ENCODE measurements at regions not wholly inside any gene's neighbourhood (a gene's known extent, or its start where the extent isn't known, plus 50 kb on each side); places are given as distances from the start of the nearest gene placed in this dataset.
A peak's percentile ranks its signal among the peaks of the same experiment; 100 is the strongest.

- POLR2A ChIA-PET (ENCODE audit: low non-redundant PET): no interaction called here
- H3K9me3 ChIP-seq (ENCODE audit: low read depth, low read length, poor library complexity, severe bottlenecking): no peaks in the 10 kb centered on the region
- intact Hi-C loops (cut with micrococcal nuclease; ENCODE audit: unreplicated experiment): no loop called here
- no TSS peak for BruUV-seq (replicated peaks)
- no peak for TF ChIP-seq EZH2 (IDR thresholded peaks at IDR 0.05; ENCODE audit: borderline replicate concordance, low read depth, low read length, poor library complexity, severe bottlenecking)
- no peak for TF ChIP-seq CTCF (conservative IDR thresholded peaks at IDR 0.05; ENCODE audit: low read depth, low read length)
- no peaks in the 10 kb centered on the region for H3K27me3 ChIP-seq (replicated peaks; ENCODE audit: insufficient read depth, low read depth, low read length, poor library complexity)
- CTCF ChIA-PET: no interaction called here
- H3K4me1 ChIP-seq (ENCODE audit: insufficient read depth, low read length, poor library complexity, severe bottlenecking): no peaks in the 10 kb centered on the region
- no peak overlapping the region for H3K4me3 ChIP-seq (ENCODE audit: low read depth, low read length, poor library complexity, severe bottlenecking)
- H3K27ac ChIP-seq (ENCODE audit: low read depth, low read length, poor library complexity, severe bottlenecking): no peak overlapping the region
- DNase-seq (ENCODE audit: low spot score): peak; percentile 21
- no peaks in the 10 kb centered on the region for H3K36me3 ChIP-seq (ENCODE audit: insufficient read depth, low read length, poor library complexity, severe bottlenecking)
Observed at GRCh38 chr6:92354270-92354829, 1065.0 kb downstream of the EPHA7 start.

GRCh38 chr6:92352130-92352529, 1067.2 kb downstream of the EPHA7 start:
- no TSS peak for BruUV-seq (replicated peaks)
- intact Hi-C loops (cut with micrococcal nuclease; ENCODE audit: unreplicated experiment): no loop called here
- no peak for DNase-seq (ENCODE audit: low spot score)
- Histone ChIP-seq H3K27me3 (replicated peaks; ENCODE audit: insufficient read depth, low read depth, low read length, poor library complexity) (no peaks in the 10 kb centered on the region), H3K36me3 (ENCODE audit: insufficient read depth, low read length, poor library complexity, severe bottlenecking) (no peaks in the 10 kb centered on the region), H3K9me3 (ENCODE audit: low read depth, low read length, poor library complexity, severe bottlenecking) (no peaks in the 10 kb centered on the region), H3K4me3 (ENCODE audit: low read depth, low read length, poor library complexity, severe bottlenecking) (no peak overlapping the region), H3K27ac (ENCODE audit: low read depth, low read length, poor library complexity, severe bottlenecking) (no peak overlapping the region), H3K4me1 (ENCODE audit: insufficient read depth, low read length, poor library complexity, severe bottlenecking) (no peaks in the 10 kb centered on the region)
- ChIA-PET CTCF (no interaction called here), POLR2A (ENCODE audit: low non-redundant PET) (no interaction called here)
- TF ChIP-seq CTCF (conservative IDR thresholded peaks at IDR 0.05; ENCODE audit: low read depth, low read length): no peak
- TF ChIP-seq EZH2 (IDR thresholded peaks at IDR 0.05; ENCODE audit: borderline replicate concordance, low read depth, low read length, poor library complexity, severe bottlenecking): no peak

- no peak overlapping the region for H3K4me3 ChIP-seq (ENCODE audit: low read depth, low read length, poor library complexity, severe bottlenecking)
- CTCF ChIA-PET: no interaction called here
- DNase-seq (ENCODE audit: low spot score): no peak
- POLR2A ChIA-PET (ENCODE audit: low non-redundant PET): interaction anchor here (0.7 kb wide), 1 partner anchor 182 kb away, joined by 4 read pairs; no protein-coding TSS in a partner anchor
- H3K4me1 ChIP-seq (ENCODE audit: insufficient read depth, low read length, poor library complexity, severe bottlenecking): no peaks in the 10 kb centered on the region
- H3K27ac ChIP-seq (ENCODE audit: low read depth, low read length, poor library complexity, severe bottlenecking): no peak overlapping the region
- intact Hi-C loops (cut with micrococcal nuclease; ENCODE audit: unreplicated experiment): no loop called here
- no peaks in the 10 kb centered on the region for H3K36me3 ChIP-seq (ENCODE audit: insufficient read depth, low read length, poor library complexity, severe bottlenecking)
- no peaks in the 10 kb centered on the region for H3K27me3 ChIP-seq (replicated peaks; ENCODE audit: insufficient read depth, low read depth, low read length, poor library complexity)
- BruUV-seq (replicated peaks): no TSS peak
- H3K9me3 ChIP-seq (ENCODE audit: low read depth, low read length, poor library complexity, severe bottlenecking): no peaks in the 10 kb centered on the region
- TF ChIP-seq EZH2 (IDR thresholded peaks at IDR 0.05; ENCODE audit: borderline replicate concordance, low read depth, low read length, poor library complexity, severe bottlenecking): no peak
- TF ChIP-seq CTCF (conservative IDR thresholded peaks at IDR 0.05; ENCODE audit: low read depth, low read length): no peak
Observed at GRCh38 chr6:92341201-92341600, 1078.2 kb downstream of the EPHA7 start.

All from A673 (cell line).